HCT116 (cell line): ENCODE measurements at regions not wholly inside any gene's neighbourhood (a gene's known extent, or its start where the extent isn't known, plus 50 kb on each side); places are given as distances from the start of the nearest gene placed in this dataset.

Experiments used
- ATAC-seq: fragments of 200-7000 bp; cut with Tn5 transposase; 2 replicates; pipeline ENCODE4 v1.9.1; 2020; ENCODE audit warnings: mild to moderate bottlenecking, moderate library complexity
- BruUV-seq: library from RNA; stranded (reverse); fragments of 400-500 nt; replicated peaks from 2 replicates; lab custom pipeline; 2021; lab: Mats Ljungman, UMichigan
- CTCF ChIA-PET: fragments of 300-600 bp; sonication (Branson Sonifier 250); formaldehyde crosslinking; loops from one replicate; lab custom pipeline; 2021; ENCODE audit warnings: antibody characterized with exemption; lab: Charles Lee
- POLR2A ChIA-PET: fragments of 300-600, 350-600 bp; sonication (Branson Sonifier 250); formaldehyde crosslinking; loops from one replicate; lab custom pipeline; 2021; ENCODE audit warnings: antibody characterized with exemption; lab: Charles Lee
- RAD21 ChIA-PET, 2 experiments: fragments of 300-600 bp; sonication (Branson Sonifier 250); formaldehyde crosslinking; loops; one replicate each; lab custom pipeline; 2023; ENCODE audit warnings: low total read pairs in 2 of 2; ENCODE audit not compliant: uncharacterized antibody in 2 of 2, unreplicated experiment in 2 of 2, low non-redundant PET in 1 of 2; lab: Charles Lee
- DNase-seq: peaks from one replicate; pipeline ENCODE4 v3.0.0-alpha.2; 2010; ENCODE audit warnings: low read depth, low spot score
- H2AFZ ChIP-seq: fragments of 200-600 bp; shearing (Covaris generic), sonication (generic); 2 replicates; pipeline ENCODE4 v1.6.1; 2017; ENCODE audit warnings: low read depth, mixed run types, mixed read lengths, antibody characterized with exemption, low read length; ENCODE audit not compliant: poor library complexity, severe bottlenecking
- H3K27ac ChIP-seq: 2 replicates; pipeline ENCODE4 v1.5.1; 2012; ENCODE audit warnings: low read depth, low read length
- H3K27me3 ChIP-seq: fragments of 200-600 bp; sonication (generic); 2 replicates; pipeline ENCODE4 v1.6.1; 2016; ENCODE audit warnings: mixed run types, low read length, mixed read lengths; ENCODE audit not compliant: insufficient read depth
- H3K36me3 ChIP-seq, 2 experiments: fragments of 200-500 bp in 1 of 2; fragments of 200-600 bp in 1 of 2; sonication (Bioruptor generic) in 1 of 2; sonication (generic) in 1 of 2; 2 replicates each; pipeline versions ENCODE4 v1.5.1 to v1.6.1; 2014 to 2016; ENCODE audit warnings: low read length in 2 of 2, inconsistent platforms in 1 of 2, mixed read lengths in 1 of 2, mixed run types in 1 of 2; ENCODE audit not compliant: insufficient read depth in 2 of 2, control insufficient read depth in 1 of 2
- H3K4me1 ChIP-seq, 2 experiments: fragments of 200-600 bp in 1 of 2; sonication (generic) in 1 of 2; 2 replicates each; pipeline versions ENCODE4 v1.5.1 to v1.6.1; 2012 to 2017; ENCODE audit warnings: low read length in 2 of 2, inconsistent platforms in 1 of 2, mild to moderate bottlenecking in 1 of 2, mixed read lengths in 1 of 2, mixed run types in 1 of 2, moderate library complexity in 1 of 2; ENCODE audit not compliant: insufficient read depth in 2 of 2, control insufficient read depth in 1 of 2
- H3K4me2 ChIP-seq: fragments of 200-600 bp; sonication (generic); 2 replicates; pipeline ENCODE4 v1.6.1; 2017; ENCODE audit warnings: mixed run types, low read length, mixed read lengths
- H3K4me3 ChIP-seq, 2 experiments: fragments of 200-600 bp in 1 of 2; sonication (generic) in 1 of 2; replicated peaks in 1 of 2; 2 replicates each; pipeline ENCODE4 v1.5.1; 2011 to 2016; ENCODE audit warnings: low read length in 2 of 2, control low read depth in 1 of 2, low read depth in 1 of 2, mild to moderate bottlenecking in 1 of 2, mixed read lengths in 1 of 2, mixed run types in 1 of 2
- H3K79me2 ChIP-seq: fragments of 200-600 bp; sonication (generic); 2 replicates; pipeline ENCODE4 v1.6.1; 2017; ENCODE audit warnings: mild to moderate bottlenecking, mixed run types, low read length, moderate library complexity, mixed read lengths; ENCODE audit not compliant: insufficient read depth
- H3K9ac ChIP-seq: fragments of 200-600 bp; sonication (generic); 2 replicates; pipeline ENCODE4 v1.6.1; 2016; ENCODE audit warnings: low read length, mixed read lengths
- H3K9me2 ChIP-seq: fragments of 200-600 bp; sonication (generic), shearing (Covaris generic); 2 replicates; pipeline ENCODE4 v1.6.1; 2017; ENCODE audit warnings: mixed run types, mild to moderate bottlenecking, moderate library complexity; ENCODE audit not compliant: insufficient read depth
- H3K9me3 ChIP-seq, 2 experiments: fragments of 200-500 bp in 1 of 2; fragments of 200-600 bp in 1 of 2; sonication (Bioruptor generic) in 1 of 2; sonication (generic) in 1 of 2; 2 replicates each; pipeline ENCODE4 v1.6.1; 2014 to 2017; ENCODE audit warnings: low read length in 2 of 2, mixed read lengths in 2 of 2, inconsistent platforms in 1 of 2, low read depth in 1 of 2, mild to moderate bottlenecking in 1 of 2, mixed run types in 1 of 2, moderate library complexity in 1 of 2; ENCODE audit not compliant: control insufficient read depth in 1 of 2, insufficient read depth in 1 of 2
- H4K20me1 ChIP-seq: fragments of 200-600 bp; sonication (generic), shearing (Covaris generic); 2 replicates; pipeline ENCODE4 v1.6.1; 2017; ENCODE audit warnings: mixed run types, mild to moderate bottlenecking, moderate library complexity; ENCODE audit not compliant: insufficient read depth
- CBX3 ChIP-seq: IDR thresholded peaks from 2 replicates; pipeline ENCODE4 v1.6.1; 2012; ENCODE audit warnings: low read depth
- EGR1 ChIP-seq: IDR thresholded peaks from 2 replicates; pipeline ENCODE4 v1.6.1; 2012; ENCODE audit warnings: low read depth
- EZH2 ChIP-seq: fragments of 200-600 bp; sonication (generic); IDR thresholded peaks from 2 replicates; pipeline ENCODE4 v1.6.1; 2017; ENCODE audit warnings: antibody characterized with exemption, mixed run types
- JUND ChIP-seq: IDR thresholded peaks from 2 replicates; pipeline ENCODE4 v1.6.1; 2012
- POLR2A ChIP-seq: IDR thresholded peaks from 2 replicates; pipeline ENCODE4 v1.7.0; 2011; ENCODE audit warnings: borderline replicate concordance; ENCODE audit not compliant: insufficient read depth, insufficient read length; ENCODE audit errors: extremely low read depth
- POLR2AphosphoS5 ChIP-seq: IDR thresholded peaks from 2 replicates; pipeline ENCODE4 v1.6.1; 2011; ENCODE audit warnings: mild to moderate bottlenecking, low read depth, low read length, moderate library complexity
- SIN3A ChIP-seq: IDR thresholded peaks from 2 replicates; pipeline ENCODE4 v1.6.1; 2012; ENCODE audit warnings: low read depth
- SP1 ChIP-seq: IDR thresholded peaks from 2 replicates; pipeline ENCODE4 v1.6.1; 2012; ENCODE audit warnings: low read depth
- TCF7L2 ChIP-seq: IDR thresholded peaks from 2 replicates; pipeline ENCODE4 v1.7.0; 2011; ENCODE audit warnings: borderline replicate concordance, inconsistent platforms; ENCODE audit not compliant: insufficient read depth, insufficient read length; ENCODE audit errors: extremely low read depth
- YY1 ChIP-seq: IDR thresholded peaks from 2 replicates; pipeline ENCODE4 v1.6.1; 2011; ENCODE audit warnings: low read length, low read depth, moderate library complexity, mild to moderate bottlenecking; ENCODE audit not compliant: insufficient replicate concordance; ENCODE audit errors: extremely low read depth
- ZFX ChIP-seq: fragments of 450-650 bp; IDR thresholded peaks from 2 replicates; pipeline ENCODE4 v1.6.1; 2017
- intact Hi-C: fragments of 100-400 bp; cut with micrococcal nuclease; formaldehyde crosslinking; loops from 2 replicates; pipeline ENCODE4 v1.10.0; 2022
- TF ChIP-seq, protein P1 (sequence below): IDR thresholded peaks from 2 replicates; pipeline ENCODE4 v1.6.1; 2011; ENCODE audit warnings: mild to moderate bottlenecking, low read length, moderate library complexity; ENCODE audit not compliant: insufficient replicate concordance; ENCODE audit errors: extremely low read depth

DNA sequence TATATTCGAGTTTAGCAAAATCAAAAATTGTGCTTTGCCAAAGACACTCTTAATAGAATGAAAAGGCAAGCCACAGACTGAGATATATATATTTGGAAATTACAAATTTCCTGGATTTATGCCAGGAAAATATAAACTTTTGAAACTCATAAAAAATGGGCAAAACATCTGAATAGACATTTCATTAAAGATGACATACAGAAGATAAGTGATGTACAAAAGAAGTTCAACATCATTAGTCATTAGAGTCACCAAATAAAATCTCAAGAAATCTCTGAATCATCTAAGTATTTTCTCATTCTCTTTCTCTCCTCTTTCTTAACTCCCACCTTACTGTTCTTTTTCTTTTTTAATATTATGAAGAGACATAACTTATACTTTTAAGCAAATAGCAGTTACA, 921.1 kb downstream of the DSC3 start:
- ChIA-PET CTCF (no interaction called here), POLR2A (no interaction called here), RAD21 (no interaction called here)
- no peaks in the 10 kb centered on the region for H3K27me3 ChIP-seq
- no peak overlapping the region for H2AFZ ChIP-seq
- H3K4me3 ChIP-seq, result no peak overlapping the region
- H3K9ac ChIP-seq, result no peak overlapping the region
- no peaks in the 10 kb centered on the region for H3K9me3 ChIP-seq
- BruUV-seq, result no TSS peak
- H3K27ac ChIP-seq, result no peak overlapping the region
- no peaks in the 10 kb centered on the region for H3K9me2 ChIP-seq
- no peak for ATAC-seq
- H3K4me1 ChIP-seq, result no peaks in the 10 kb centered on the region
- H3K36me3 ChIP-seq, result no peaks in the 10 kb centered on the region
- no peak for TF ChIP-seq POLR2A
- no peak for TF ChIP-seq YY1
- no peak for TF ChIP-seq POLR2AphosphoS5
- TF ChIP-seq EZH2, result no peak
- no peak for TF ChIP-seq TCF7L2
- TF ChIP-seq SIN3A, result no peak
- no peak for TF ChIP-seq SP1
- no peak for TF ChIP-seq ZFX
- no peak for TF ChIP-seq EGR1
- TF ChIP-seq, protein P1, sequence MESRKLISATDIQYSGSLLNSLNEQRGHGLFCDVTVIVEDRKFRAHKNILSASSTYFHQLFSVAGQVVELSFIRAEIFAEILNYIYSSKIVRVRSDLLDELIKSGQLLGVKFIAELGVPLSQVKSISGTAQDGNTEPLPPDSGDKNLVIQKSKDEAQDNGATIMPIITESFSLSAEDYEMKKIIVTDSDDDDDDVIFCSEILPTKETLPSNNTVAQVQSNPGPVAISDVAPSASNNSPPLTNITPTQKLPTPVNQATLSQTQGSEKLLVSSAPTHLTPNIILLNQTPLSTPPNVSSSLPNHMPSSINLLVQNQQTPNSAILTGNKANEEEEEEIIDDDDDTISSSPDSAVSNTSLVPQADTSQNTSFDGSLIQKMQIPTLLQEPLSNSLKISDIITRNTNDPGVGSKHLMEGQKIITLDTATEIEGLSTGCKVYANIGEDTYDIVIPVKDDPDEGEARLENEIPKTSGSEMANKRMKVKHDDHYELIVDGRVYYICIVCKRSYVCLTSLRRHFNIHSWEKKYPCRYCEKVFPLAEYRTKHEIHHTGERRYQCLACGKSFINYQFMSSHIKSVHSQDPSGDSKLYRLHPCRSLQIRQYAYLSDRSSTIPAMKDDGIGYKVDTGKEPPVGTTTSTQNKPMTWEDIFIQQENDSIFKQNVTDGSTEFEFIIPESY, result no peak
- TF ChIP-seq CBX3, result no peak
- TF ChIP-seq JUND, result no peak
- H4K20me1 ChIP-seq, result no peaks in the 10 kb centered on the region
- no peak overlapping the region for H3K4me2 ChIP-seq
- H3K79me2 ChIP-seq, result no peaks in the 10 kb centered on the region
- intact Hi-C loops, result no loop called here
- DNase-seq, result no peak
